Prostate gland (tissue), 2 donors: ENCODE measurements at regions not wholly inside any gene's neighbourhood (a gene's known extent, or its start where the extent isn't known, plus 50 kb on each side); places are given as distances from the start of the nearest gene placed in this dataset.

ENCODE experiments used
- CTCF ChIP-seq, 4 experiments: fragments of 200-600 bp in 2 of 4; fragments of 450-650 bp in 2 of 4; sonication (generic) in 2 of 4; IDR thresholded peaks; 1 replicate in 3 of 4; 2 replicates in 1 of 4; pipeline ENCODE4 v1.5.1; 2016 to 2019; ENCODE audit warnings: antibody characterized with exemption in 4 of 4, mild to moderate bottlenecking in 2 of 4, moderate library complexity in 2 of 4
- POLR2AphosphoS5 ChIP-seq: sonication (generic); formaldehyde crosslinking; IDR thresholded peaks from one replicate; pipeline ENCODE4 v1.6.1; 2017; ENCODE audit warnings: antibody characterized with exemption

DNA sequence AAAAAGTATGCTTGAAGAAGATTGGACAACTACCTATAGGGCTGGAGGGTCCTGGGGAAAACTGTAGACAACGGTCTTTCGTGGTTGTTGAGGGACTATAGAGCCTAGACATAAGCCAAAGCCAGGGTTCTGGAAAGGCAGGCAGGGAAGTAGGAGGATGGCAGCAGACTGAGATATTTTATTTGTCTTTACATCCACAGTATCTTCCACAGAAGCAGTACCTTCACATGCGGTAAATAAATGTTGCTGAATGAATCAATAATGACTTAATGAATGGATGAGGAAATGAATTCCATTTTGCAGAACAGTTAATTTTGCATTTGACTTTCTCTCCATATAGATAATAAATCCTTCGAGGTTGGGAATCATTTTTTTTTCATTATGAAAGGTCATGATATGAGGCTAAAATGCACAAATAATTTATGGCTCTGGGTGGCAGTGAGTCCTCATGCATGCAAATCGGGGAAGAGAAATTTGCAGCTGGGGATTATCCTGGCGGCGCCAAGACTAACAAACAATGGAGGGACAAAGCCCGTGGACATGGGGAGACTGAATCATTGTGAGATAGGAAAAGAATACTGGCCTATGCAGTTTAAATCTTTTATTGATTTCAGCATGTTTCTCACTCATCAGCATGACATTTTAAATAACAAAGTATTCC is 102.0 kb downstream of the ERCC5 start:
- TF ChIP-seq CTCF (IDR thresholded peaks at IDR 0.05) (no peak), POLR2AphosphoS5 (no peak)
